SK-N-SH treated with all-trans-retinoic acid at 6 μM for 48 hours (cell line): ENCODE measurements at regions not wholly inside any gene's neighbourhood (a gene's known extent, or its start where the extent isn't known, plus 50 kb on each side); places are given as distances from the start of the nearest gene placed in this dataset.

ENCODE experiments used
- BACH2 ChIP-seq: fragments of 250-450 bp; sonication (Bioruptor Pico); IDR thresholded peaks from 2 replicates; pipeline ENCODE4 v1.9.0; 2021; ENCODE audit warnings: mild to moderate bottlenecking, borderline replicate concordance
- GLIS3 ChIP-seq: fragments of 250-450 bp; sonication (Bioruptor Pico); IDR thresholded peaks from 2 replicates; pipeline ENCODE4 v1.5.0; 2020; ENCODE audit warnings: mild to moderate bottlenecking, moderate library complexity
- PATZ1 ChIP-seq: fragments of 250-450 bp; sonication (Bioruptor Pico); IDR thresholded peaks from 2 replicates; pipeline ENCODE4 v1.8.0; 2020; ENCODE audit warnings: mild to moderate bottlenecking, moderate library complexity, borderline replicate concordance
- PPARA ChIP-seq: fragments of 250-450 bp; sonication (Bioruptor Pico); IDR thresholded peaks from 2 replicates; pipeline ENCODE4 v1.5.0; 2020; ENCODE audit warnings: mild to moderate bottlenecking, borderline replicate concordance
- RARB ChIP-seq: fragments of 250-450 bp; sonication (Bioruptor Pico); IDR thresholded peaks from 2 replicates; pipeline ENCODE4 v1.8.0; 2021; ENCODE audit warnings: mild to moderate bottlenecking, moderate library complexity
- TSHZ2 ChIP-seq: fragments of 250-450 bp; sonication (Bioruptor Pico); IDR thresholded peaks from 2 replicates; pipeline ENCODE4 v1.5.0; 2020; ENCODE audit warnings: mild to moderate bottlenecking, moderate library complexity
- ZC3H10 ChIP-seq: fragments of 250-450 bp; sonication (Bioruptor Pico); IDR thresholded peaks from 2 replicates; pipeline ENCODE4 v1.5.1; 2021; ENCODE audit warnings: mild to moderate bottlenecking, moderate library complexity
- ZFP3 ChIP-seq: fragments of 250-450 bp; sonication (Bioruptor Pico); IDR thresholded peaks from 2 replicates; pipeline ENCODE4 v1.5.0; 2020; ENCODE audit warnings: mild to moderate bottlenecking, moderate library complexity
- ZFP30 ChIP-seq: fragments of 450-650 bp; formaldehyde crosslinking; IDR thresholded peaks from 2 replicates; pipeline ENCODE4 v1.5.0; 2022; ENCODE audit warnings: mild to moderate bottlenecking, moderate library complexity
- ZNF8 ChIP-seq: fragments of 450-650 bp; formaldehyde crosslinking; IDR thresholded peaks from 2 replicates; pipeline ENCODE4 v1.5.0; 2020; ENCODE audit warnings: mild to moderate bottlenecking, moderate library complexity

GRCh38 chr1:115565791-115566190, 76.0 kb upstream of the VANGL1 start:
- TF ChIP-seq GLIS3 (CRISPR knock-in tag) = no peak
- TF ChIP-seq ZFP30 (CRISPR knock-in tag) = no peak
- no peak for TF ChIP-seq PPARA (CRISPR knock-in tag)
- TF ChIP-seq ZFP3 (CRISPR knock-in tag) = no peak
- no peak for TF ChIP-seq BACH2
- TF ChIP-seq RARB (CRISPR knock-in tag) = no peak
- no peak for TF ChIP-seq ZC3H10 (CRISPR knock-in tag)
- no peak for TF ChIP-seq ZNF8 (CRISPR knock-in tag)
- TF ChIP-seq TSHZ2 (CRISPR knock-in tag) = no peak
- TF ChIP-seq PATZ1 (CRISPR knock-in tag) = no peak
